Calu3 (cell line): ENCODE measurements at regions not wholly inside any gene's neighbourhood (a gene's known extent, or its start where the extent isn't known, plus 50 kb on each side); places are given as distances from the start of the nearest gene placed in this dataset.

Experiments
- BruUV-seq: library from RNA; stranded (reverse); fragments of 400-500 nt; replicated peaks from 2 replicates; lab custom pipeline; 2021; lab: Mats Ljungman, UMichigan
- CTCF ChIA-PET: fragments of 300-600 bp; sonication (Branson Sonifier 250); formaldehyde crosslinking; loops from one replicate; lab custom pipeline; 2022; ENCODE audit warnings: antibody characterized with exemption; lab: Charles Lee
- DNase-seq: peaks from one replicate; pipeline ENCODE4 v3.0.0; 2022
- H3K27ac Mint-ChIP-seq: one replicate; pipeline ENCODE4 v1.8.0; 2022; ENCODE audit warnings: mixed read lengths; ENCODE audit not compliant: unreplicated experiment
- H3K27me3 Mint-ChIP-seq: one replicate; pipeline ENCODE4 v1.8.0; 2022; ENCODE audit warnings: mixed read lengths; ENCODE audit not compliant: unreplicated experiment
- H3K36me3 Mint-ChIP-seq: one replicate; pipeline ENCODE4 v1.8.0; 2022; ENCODE audit warnings: mild to moderate bottlenecking, moderate library complexity, mixed read lengths; ENCODE audit not compliant: insufficient read depth, unreplicated experiment
- H3K4me1 Mint-ChIP-seq: one replicate; pipeline ENCODE4 v1.8.0; 2022; ENCODE audit warnings: mild to moderate bottlenecking, low read depth, mixed read lengths; ENCODE audit not compliant: unreplicated experiment
- H3K4me3 Mint-ChIP-seq: one replicate; pipeline ENCODE4 v1.8.0; 2022; ENCODE audit warnings: mild to moderate bottlenecking, low read depth, moderate library complexity, mixed read lengths; ENCODE audit not compliant: unreplicated experiment
- H3K9me3 Mint-ChIP-seq: one replicate; pipeline ENCODE4 v1.8.0; 2022; ENCODE audit warnings: low read depth, mixed read lengths; ENCODE audit not compliant: unreplicated experiment
- CTCF ChIP-seq: fragments of 200-600 bp; IDR thresholded peaks from one replicate; pipeline ENCODE4 v1.8.0; 2022; ENCODE audit warnings: antibody characterized with exemption; ENCODE audit not compliant: unreplicated experiment
- intact Hi-C: fragments of 100-400 bp; cut with micrococcal nuclease; formaldehyde crosslinking; loops from one replicate; pipeline ENCODE4 v1.10.0; 2022; ENCODE audit not compliant: unreplicated experiment

DNA sequence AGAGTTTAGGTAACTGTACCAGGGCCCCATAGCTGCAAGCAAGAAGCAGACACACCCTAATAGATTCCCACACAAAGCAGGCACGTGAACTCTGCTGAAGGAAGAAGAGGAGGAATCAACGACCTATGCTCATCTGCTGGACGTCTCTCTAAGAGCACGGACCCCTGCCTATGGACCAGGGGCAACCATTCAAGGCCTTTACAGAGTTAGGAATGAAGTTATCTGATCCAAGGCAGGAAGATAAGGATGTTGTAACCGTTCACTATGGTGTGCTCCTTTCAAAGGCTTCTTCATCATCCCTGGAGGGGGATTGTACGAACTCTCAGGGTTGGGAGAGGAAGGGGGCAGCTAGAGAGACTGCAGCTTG, 141.6 kb upstream of the PARP11 start:
- intact Hi-C loops, result no loop called here
- DNase-seq, result no peak
- peaks cover 10% of the 10 kb centered on the region for H3K36me3 Mint-ChIP-seq
- no peak overlapping the region for H3K27ac Mint-ChIP-seq
- H3K4me3 Mint-ChIP-seq, result no peak overlapping the region
- CTCF ChIA-PET, result no interaction called here
- no peaks in the 10 kb centered on the region for H3K9me3 Mint-ChIP-seq
- BruUV-seq, result no TSS peak
- H3K27me3 Mint-ChIP-seq, result peaks cover 28% of the 10 kb centered on the region
- TF ChIP-seq CTCF, result no peak
- H3K4me1 Mint-ChIP-seq, result peaks cover 45% of the 10 kb centered on the region

DNA sequence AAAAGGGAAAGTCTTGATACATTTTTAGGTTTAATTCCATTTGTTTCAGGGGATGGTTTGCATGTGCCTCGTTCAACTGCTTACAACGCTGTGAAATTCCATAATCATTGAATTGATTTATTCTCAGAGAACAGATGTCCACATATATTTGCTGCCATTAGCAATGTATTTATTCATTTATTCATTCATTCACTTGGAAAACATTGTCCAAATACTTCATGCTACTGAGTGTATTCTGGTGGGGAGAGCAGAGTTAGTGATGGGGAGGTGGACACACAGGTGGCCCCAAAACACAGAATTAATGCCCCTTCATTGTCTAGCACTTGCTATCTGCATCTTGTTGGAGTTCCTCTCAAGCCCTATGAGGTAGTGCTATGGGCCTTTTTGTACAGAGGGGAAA, 141.2 kb upstream of the PARP11 start:
- peaks cover 10% of the 10 kb centered on the region for H3K36me3 Mint-ChIP-seq
- no peak overlapping the region for H3K4me3 Mint-ChIP-seq
- H3K27me3 Mint-ChIP-seq, result peaks cover 24% of the 10 kb centered on the region
- H3K9me3 Mint-ChIP-seq, result no peaks in the 10 kb centered on the region
- BruUV-seq, result no TSS peak
- no peak for TF ChIP-seq CTCF
- no peak overlapping the region for H3K27ac Mint-ChIP-seq
- CTCF ChIA-PET, result no interaction called here
- H3K4me1 Mint-ChIP-seq, result peaks cover 49% of the 10 kb centered on the region
- intact Hi-C loops, result no loop called here
- no peak for DNase-seq

DNA sequence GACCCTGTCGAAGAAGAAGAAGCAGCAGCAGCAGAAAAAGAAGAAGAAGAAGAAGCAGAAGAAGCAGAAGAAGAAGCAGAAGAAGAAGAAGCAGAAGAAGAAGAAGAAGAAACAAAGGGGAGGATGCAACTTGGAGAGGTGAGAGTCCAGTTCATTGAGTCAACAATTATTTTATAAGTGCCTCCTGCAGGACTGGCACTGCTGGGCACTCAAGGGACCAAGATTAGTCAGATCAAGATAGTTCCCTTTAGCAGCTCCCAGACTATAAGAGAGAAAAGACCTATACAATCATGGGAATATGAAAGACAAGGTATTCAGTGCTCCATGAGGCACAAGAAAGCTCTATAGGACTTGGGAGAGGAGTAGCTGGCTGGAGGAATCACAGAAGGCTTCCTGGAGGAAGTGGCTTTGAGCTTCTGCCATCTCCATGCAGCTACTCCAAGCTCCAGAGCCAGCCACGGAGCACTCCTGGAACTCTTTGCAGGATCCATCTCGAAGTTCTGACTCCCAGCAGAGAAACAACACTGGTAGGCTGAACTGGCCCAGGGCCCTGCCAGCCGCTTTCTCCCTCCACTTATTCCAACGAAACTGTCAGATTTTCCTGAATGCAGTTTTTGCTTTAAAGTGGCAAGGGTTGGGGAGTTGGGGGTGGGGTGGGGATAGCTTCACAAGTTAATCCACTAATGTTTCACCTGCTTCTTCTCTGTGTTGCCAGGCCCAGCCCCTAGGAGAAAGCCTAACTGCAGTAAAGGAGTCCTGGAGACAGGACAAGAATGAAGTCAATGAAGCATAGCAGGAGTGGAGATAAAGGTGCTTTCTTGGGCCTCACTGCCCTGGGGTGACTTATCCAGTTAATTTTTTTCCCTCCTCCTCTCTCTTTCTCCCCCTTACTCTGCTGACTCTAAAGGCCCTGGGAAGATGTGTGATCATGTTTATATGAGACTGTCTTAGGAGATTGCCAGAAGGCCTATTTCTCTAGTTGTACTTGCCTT, 140.1 kb upstream of the PARP11 start:
- peaks cover 12% of the 10 kb centered on the region for H3K27me3 Mint-ChIP-seq
- intact Hi-C loops, result no loop called here
- no peak for TF ChIP-seq CTCF
- peak overlapping the region; percentile 20 for H3K27ac Mint-ChIP-seq
- CTCF ChIA-PET, result no interaction called here
- no peak overlapping the region for H3K4me3 Mint-ChIP-seq
- peaks cover 51% of the 10 kb centered on the region for H3K4me1 Mint-ChIP-seq
- DNase-seq, result no peak
- BruUV-seq, result no TSS peak
- H3K36me3 Mint-ChIP-seq, result peaks cover 6% of the 10 kb centered on the region
- no peaks in the 10 kb centered on the region for H3K9me3 Mint-ChIP-seq

- no peak for DNase-seq
- CTCF ChIA-PET, result interaction anchor here (0.7 to 3.5 kb wide), 4 partner anchors 12 to 265 kb away, joined by 3 to 24 read pairs (median 7); no protein-coding TSS in a partner anchor
- Mint-ChIP-seq H3K4me1 (peaks cover 51% of the 10 kb centered on the region), H3K27me3 (no peaks in the 10 kb centered on the region), H3K4me3 (no peak overlapping the region), H3K9me3 (no peaks in the 10 kb centered on the region), H3K36me3 (peaks cover 6% of the 10 kb centered on the region), H3K27ac (peak overlapping the region; percentile 78)
- no peak for TF ChIP-seq CTCF
- no TSS peak for BruUV-seq
- intact Hi-C loops, result no loop called here
These were observed 138.9 kb upstream of the PARP11 start for GRCh38 chr12:4012073-4012472.
